GM12878 (cell line): ENCODE measurements at regions not wholly inside any gene's neighbourhood (a gene's known extent, or its start where the extent isn't known, plus 50 kb on each side); places are given as distances from the start of the nearest gene placed in this dataset.

Experiments
- ATAC-seq: fragments of 200-7000 bp; cut with Tn5 transposase; 3 replicates; pipeline ENCODE4 v1.9.1; 2020; ENCODE audit warnings: mild to moderate bottlenecking, moderate library complexity
- BruUV-seq: library from RNA; stranded (reverse); fragments of 400-500 nt; replicated peaks from 2 replicates; lab custom pipeline; 2021; lab: Mats Ljungman, UMichigan
- CTCF ChIA-PET: fragments of 300-600 bp; sonication (Branson Sonifier 250); formaldehyde crosslinking; extraction: SDS; loops from one replicate; lab custom pipeline; 2021; ENCODE audit warnings: inconsistent platforms; lab: Yijun Ruan, JAX
- POLR2A ChIA-PET: fragments of 350-600 bp; formaldehyde crosslinking; extraction: SDS; loops from one replicate; lab custom pipeline; 2021; ENCODE audit warnings: inconsistent platforms; lab: Charles Lee
- RAD21 ChIA-PET: fragments of 300-600 bp; sonication (Branson Sonifier 250); formaldehyde crosslinking; loops from one replicate; lab custom pipeline; 2023; ENCODE audit warnings: antibody characterized with exemption; ENCODE audit not compliant: unreplicated experiment; lab: Charles Lee
- SMC1A ChIA-PET: fragments of 300-600 bp; sonication (Branson Sonifier 250); formaldehyde crosslinking; loops from one replicate; lab custom pipeline; 2023; ENCODE audit not compliant: unreplicated experiment, uncharacterized antibody; lab: Charles Lee
- DNase-seq: peaks from one replicate; pipeline ENCODE4 v3.0.0-alpha.2; 2011; ENCODE audit warnings: low read depth, low spot score
- FAIRE-seq: peaks from 3 replicates; lab custom pipeline; 2011; peaks lifted over from hg19 to GRCh38; lab: Jason Lieb, UNC
- H2AFZ ChIP-seq: 2 replicates; pipeline ENCODE4 v1.6.0; 2011; ENCODE audit warnings: low read depth, low read length, control low read depth; ENCODE audit not compliant: control insufficient read depth
- H3K27ac ChIP-seq: 2 replicates; pipeline ENCODE4 v1.5.1; 2011; ENCODE audit warnings: control low read depth; ENCODE audit not compliant: control insufficient read depth, insufficient read depth
- H3K27me3 ChIP-seq, 2 experiments: replicated peaks in 1 of 2; 2 replicates each; pipeline versions ENCODE4 v1.6.0 to v1.6.1; 2011; ENCODE audit warnings: low read length in 1 of 2; ENCODE audit not compliant: control insufficient read depth in 2 of 2, insufficient read depth in 2 of 2
- H3K36me3 ChIP-seq, 2 experiments: 2 replicates each; pipeline ENCODE4 v1.5.1; 2011; ENCODE audit warnings: low read length in 1 of 2; ENCODE audit not compliant: control insufficient read depth in 2 of 2, insufficient read depth in 2 of 2
- H3K4me1 ChIP-seq: 2 replicates; pipeline ENCODE4 v1.6.1; 2011; ENCODE audit warnings: mild to moderate bottlenecking, low read length, moderate library complexity, mixed read lengths; ENCODE audit not compliant: control insufficient read depth, insufficient read depth
- H3K4me2 ChIP-seq: 2 replicates; pipeline ENCODE4 v1.6.0; 2011; ENCODE audit warnings: control low read depth; ENCODE audit not compliant: control insufficient read depth, insufficient read depth
- H3K4me3 ChIP-seq: fragments of 200-600 bp; sonication (generic); 2 replicates; pipeline ENCODE4 v1.5.1; 2016
- H3K79me2 ChIP-seq: 2 replicates; pipeline ENCODE4 v1.6.0; 2011; ENCODE audit warnings: low read length; ENCODE audit not compliant: control insufficient read depth, insufficient read depth
- H3K9ac ChIP-seq: 2 replicates; pipeline ENCODE4 v1.8.0; 2011; ENCODE audit warnings: low read length, control low read depth, mixed read lengths; ENCODE audit not compliant: control insufficient read depth, insufficient read depth
- H3K9me3 ChIP-seq: replicated peaks from 3 replicates; pipeline ENCODE4 v1.5.1; 2011; ENCODE audit warnings: mild to moderate bottlenecking, low read length; ENCODE audit not compliant: control insufficient read depth, insufficient read depth
- H4K20me1 ChIP-seq: 2 replicates; pipeline ENCODE4 v1.6.0; 2011; ENCODE audit not compliant: control insufficient read depth, insufficient read depth
- BCL11A ChIP-seq: IDR thresholded peaks from 2 replicates; pipeline ENCODE4 v1.6.1; 2011; ENCODE audit warnings: low read depth, low read length
- BHLHE40 ChIP-seq, 2 experiments: fragments of 450-650 bp in 1 of 2; IDR thresholded peaks; 2 replicates each; pipeline ENCODE4 v1.6.1; 2011 to 2017; ENCODE audit warnings: low read depth in 2 of 2, borderline replicate concordance in 1 of 2, improper control_type of control experiment in 1 of 2, low read length in 1 of 2, mild to moderate bottlenecking in 1 of 2
- BMI1 ChIP-seq: fragments of 450-650 bp; IDR thresholded peaks from 2 replicates; pipeline ENCODE4 v1.6.1; 2016; ENCODE audit warnings: mild to moderate bottlenecking, moderate library complexity, borderline replicate concordance
- RELA ChIP-seq: fragments of 450-650 bp; IDR thresholded peaks from 2 replicates; pipeline ENCODE4 v1.8.0; 2014; ENCODE audit warnings: borderline replicate concordance; ENCODE audit not compliant: partially characterized antibody
- SMC3 ChIP-seq: IDR thresholded peaks from 2 replicates; pipeline ENCODE4 v1.6.1; 2011; ENCODE audit warnings: low read length, improper control_type of control experiment, borderline replicate concordance
- SPI1 ChIP-seq: IDR thresholded peaks from 2 replicates; pipeline ENCODE4 v1.6.1; 2011; ENCODE audit warnings: low read depth, mild to moderate bottlenecking, low read length, moderate library complexity, borderline replicate concordance; ENCODE audit not compliant: insufficient read depth
- SUPT20H ChIP-seq: IDR thresholded peaks from 2 replicates; pipeline ENCODE4 v1.6.1; 2011; ENCODE audit warnings: low read depth, mild to moderate bottlenecking, low read length, moderate library complexity, borderline replicate concordance; ENCODE audit not compliant: control insufficient read depth
- USF2 ChIP-seq: IDR thresholded peaks from 2 replicates; pipeline ENCODE4 v1.6.1; 2011; ENCODE audit warnings: low read depth, low read length, improper control_type of control experiment, borderline replicate concordance
- ZNF24 ChIP-seq: fragments of 450-650 bp; IDR thresholded peaks from 2 replicates; pipeline ENCODE4 v1.6.1; 2017; ENCODE audit warnings: antibody characterized with exemption, mild to moderate bottlenecking
- WGBS: methylation state at CpG from one replicate; pipeline ENCODE4 v1.1.6; 2016; ENCODE audit warnings: low lambda C conversion rate; ENCODE audit not compliant: insufficient replicate concordance, insufficient coverage; ENCODE audit errors: missing lambda C conversion rate; 5-methylcytosine and 5-hydroxymethylcytosine counted together
- in situ Hi-C: fragments of 300-500 bp; cut with MboI; formaldehyde crosslinking; loops from 9 replicates; pipeline ENCODE4 v1.14.3; 2018; ENCODE audit warnings: mixed read lengths
- intact Hi-C: fragments of 100-400 bp; cut with micrococcal nuclease; formaldehyde crosslinking; loops from one replicate; pipeline ENCODE4 v1.14.2; 2022; ENCODE audit not compliant: unreplicated experiment

GRCh38 chr12:3437986-3438385 lies 53.0 kb upstream of the PRMT8 start:
- in situ Hi-C loops, result no loop called here
- Histone ChIP-seq H3K9ac (no peak overlapping the region), H4K20me1 (no peaks in the 10 kb centered on the region), H3K36me3 (no peaks in the 10 kb centered on the region), H3K27ac (no peak overlapping the region), H3K4me2 (no peak overlapping the region), H2AFZ (no peak overlapping the region), H3K27me3 (peaks cover 0 to 2% of the 10 kb centered on the region in 2 experiments; a peak in 2 of 4 replicates), H3K4me1 (no peaks in the 10 kb centered on the region), H3K4me3 (no peak overlapping the region), H3K9me3 (no peaks in the 10 kb centered on the region), H3K79me2 (no peaks in the 10 kb centered on the region)
- 30% methylated on average over 9 of the region's 9 CpGs for WGBS
- BruUV-seq, result no TSS peak
- RAD21 ChIA-PET, result no interaction called here
- TF ChIP-seq BHLHE40 (IDR thresholded peaks at IDR 0.05; ENCODE audit: borderline replicate concordance in 1 of 2, low read depth in 2 of 2, low read length in 1 of 2), result no peak
- no peak for TF ChIP-seq BMI1
- no peak for TF ChIP-seq RELA
- no peak for TF ChIP-seq ZNF24
- TF ChIP-seq BCL11A, result no peak
- TF ChIP-seq SMC3, result no peak
- no peak for TF ChIP-seq USF2
- no peak for TF ChIP-seq SPI1
- no peak for TF ChIP-seq SUPT20H
- POLR2A ChIA-PET, result no interaction called here
- no peak for ATAC-seq
- intact Hi-C loops, result no loop called here
- no peak for FAIRE-seq
- SMC1A ChIA-PET, result interaction anchor here (1.5 kb wide), 1 partner anchor 24 kb away, joined by 4 read pairs; no protein-coding TSS in a partner anchor
- DNase-seq, result no peak
- CTCF ChIA-PET, result no interaction called here
